A549 (cell line): ENCODE measurements at regions not wholly inside any gene's neighbourhood (a gene's known extent, or its start where the extent isn't known, plus 50 kb on each side); places are given as distances from the start of the nearest gene placed in this dataset.

Source experiments
- ATAC-seq, 2 experiments: fragments of 200-7000 bp in 1 of 2; fragments of >200 bp in 1 of 2; cut with Nextera tagmentation in 1 of 2; cut with Tn5 transposase in 1 of 2; 3 replicates each; pipeline versions ENCODE4 v1.8.0 to v1.9.1; 2018 to 2020; ENCODE audit warnings: mild to moderate bottlenecking in 1 of 2, moderate library complexity in 1 of 2
- CTCF ChIA-PET: fragments of 300-600 bp; sonication (Branson Sonifier 250); formaldehyde crosslinking; extraction: SDS; loops from one replicate; lab custom pipeline; 2021; ENCODE audit warnings: antibody characterized with exemption, inconsistent platforms; lab: Yijun Ruan, JAX
- POLR2A ChIA-PET: fragments of 350-600 bp; formaldehyde crosslinking; extraction: SDS; loops from one replicate; lab custom pipeline; 2021; ENCODE audit warnings: antibody characterized with exemption, inconsistent platforms; lab: Yijun Ruan, JAX
- DNase-seq, 2 experiments: peaks; one replicate each; pipeline versions ENCODE4 v3.0.0 to v3.0.0-alpha.2; 2011 to 2016; ENCODE audit warnings: low read depth in 1 of 2, low spot score in 1 of 2
- FAIRE-seq: peaks from 2 replicates; lab custom pipeline; 2011; peaks lifted over from hg19 to GRCh38; lab: Jason Lieb, UNC
- H3K27ac ChIP-seq, 2 experiments: fragments of >200 bp; sonication (Bioruptor Twin); formaldehyde crosslinking; 3 replicates each; pipeline ENCODE4 v1.5.1; 2016 to 2017
- H3K4me1 ChIP-seq: fragments of >200 bp; sonication (Bioruptor Twin); formaldehyde crosslinking; 3 replicates; pipeline ENCODE4 v1.6.1; 2016
- H3K4me2 ChIP-seq: fragments of >200 bp; sonication (Bioruptor Twin); formaldehyde crosslinking; 3 replicates; pipeline ENCODE4 v1.6.1; 2016
- H3K4me3 ChIP-seq: fragments of >200 bp; sonication (Bioruptor Twin); formaldehyde crosslinking; 3 replicates; pipeline ENCODE4 v1.5.1; 2016
- H3K9me3 ChIP-seq: fragments of >200 bp; sonication (Bioruptor Twin); formaldehyde crosslinking; 3 replicates; pipeline ENCODE4 v1.6.1; 2016
- ATOH8 ChIP-seq: fragments of 250-450 bp; sonication (Bioruptor Pico); IDR thresholded peaks from 2 replicates; pipeline ENCODE4 v1.5.0; 2020; ENCODE audit warnings: low read depth, mild to moderate bottlenecking, moderate library complexity
- CBX2 ChIP-seq: fragments of 200-600 bp; sonication (generic); IDR thresholded peaks from 2 replicates; pipeline ENCODE4 v1.6.1; 2016; ENCODE audit warnings: low read depth, mild to moderate bottlenecking, borderline replicate concordance
- CHD2 ChIP-seq: fragments of 150-350 bp; IDR thresholded peaks from 2 replicates; pipeline ENCODE4 v1.6.1; 2014; ENCODE audit warnings: low read length; ENCODE audit not compliant: partially characterized antibody
- FOSB ChIP-seq: fragments of 250-450 bp; sonication (Bioruptor Pico); IDR thresholded peaks from 2 replicates; pipeline ENCODE4 v1.5.0; 2020; ENCODE audit warnings: mild to moderate bottlenecking, moderate library complexity
- GATA3 ChIP-seq: IDR thresholded peaks from 2 replicates; pipeline ENCODE4 v1.6.1; 2012; ENCODE audit warnings: borderline replicate concordance
- HES2 ChIP-seq: fragments of >200 bp; sonication (Bioruptor Twin); formaldehyde crosslinking; IDR thresholded peaks from 2 replicates; pipeline ENCODE4 v1.6.1; 2016
- HEYL ChIP-seq: fragments of 250-450 bp; sonication (Bioruptor Pico); IDR thresholded peaks from 2 replicates; pipeline ENCODE4 v1.8.0; 2021; ENCODE audit warnings: mild to moderate bottlenecking, moderate library complexity
- HMGXB4 ChIP-seq: fragments of 250-450 bp; sonication (Bioruptor Pico); IDR thresholded peaks from 2 replicates; pipeline ENCODE4 v1.5.0; 2021; ENCODE audit warnings: mild to moderate bottlenecking, moderate library complexity, borderline replicate concordance
- HOXB5 ChIP-seq: fragments of 250-450 bp; sonication (Bioruptor Pico); IDR thresholded peaks from 2 replicates; pipeline ENCODE4 v1.5.0; 2020; ENCODE audit warnings: mild to moderate bottlenecking, moderate library complexity
- NFE2L2 ChIP-seq: fragments of 150-350 bp; conservative IDR thresholded peaks from 2 replicates; pipeline ENCODE4 v1.6.1; 2014; ENCODE audit warnings: low read length
- NPAS2 ChIP-seq: fragments of 250-450 bp; sonication (Bioruptor Pico); IDR thresholded peaks from 2 replicates; pipeline ENCODE4 v1.8.0; 2022; ENCODE audit warnings: mild to moderate bottlenecking, moderate library complexity, borderline replicate concordance
- PHF8 ChIP-seq: fragments of 200-600 bp; sonication (generic); IDR thresholded peaks from 2 replicates; pipeline ENCODE4 v1.6.1; 2016; ENCODE audit warnings: low read depth, mild to moderate bottlenecking, antibody characterized with exemption, moderate library complexity, borderline replicate concordance
- POLR2A ChIP-seq: IDR thresholded peaks from 2 replicates; pipeline ENCODE4 v1.6.1; 2012; ENCODE audit warnings: mild to moderate bottlenecking, low read length
- RCOR1 ChIP-seq: fragments of 150-350 bp; IDR thresholded peaks from 2 replicates; pipeline ENCODE4 v1.6.1; 2014; ENCODE audit warnings: antibody characterized with exemption, low read length, low read depth
- SREBF2 ChIP-seq: fragments of 450-650 bp; IDR thresholded peaks from 2 replicates; pipeline ENCODE4 v1.6.1; 2014; ENCODE audit warnings: mild to moderate bottlenecking, moderate library complexity
- TFCP2L1 ChIP-seq: fragments of 250-450 bp; sonication (Bioruptor Pico); IDR thresholded peaks from 2 replicates; pipeline ENCODE4 v1.5.0; 2021; ENCODE audit warnings: mild to moderate bottlenecking
- TP53 ChIP-seq: fragments of 250-450 bp; sonication (Bioruptor Pico); IDR thresholded peaks from 2 replicates; pipeline ENCODE4 v1.5.0; 2021; ENCODE audit warnings: mild to moderate bottlenecking, moderate library complexity
- USF2 ChIP-seq: fragments of 450-650 bp; IDR thresholded peaks from 2 replicates; pipeline ENCODE4 v1.6.1; 2014; ENCODE audit warnings: antibody characterized with exemption
- WGBS: methylation state at CpG from one replicate; pipeline ENCODE4 v1.1.6; 2017; ENCODE audit errors: missing lambda C conversion rate; 5-methylcytosine and 5-hydroxymethylcytosine counted together

- ChIA-PET CTCF (no interaction called here), POLR2A (no interaction called here)
- FAIRE-seq: no peak
- TF ChIP-seq POLR2A (no peak), HOXB5 (no peak), TP53 (CRISPR knock-in tag) (no peak), GATA3 (no peak), HEYL (CRISPR knock-in tag) (no peak), NPAS2 (CRISPR knock-in tag) (no peak), CBX2 (no peak), ATOH8 (CRISPR knock-in tag) (no peak), USF2 (no peak)
- no peak for DNase-seq
- Histone ChIP-seq H3K9me3 (no peaks in the 10 kb centered on the region), H3K4me2 (no peak overlapping the region), H3K4me1 (no peaks in the 10 kb centered on the region), H3K27ac (no peak overlapping the region), H3K4me3 (no peak overlapping the region)
- ATAC-seq: no peak
- 74% methylated on average over 16 of the region's 17 CpGs for WGBS
Observed at GRCh38 chr11:70736937-70737640, 338.8 kb downstream of the CTTN start.

GRCh38 chr11:70737816-70738630, 339.7 kb downstream of the CTTN start:
- FAIRE-seq: no peak
- TF ChIP-seq PHF8 (no peak), FOSB (CRISPR knock-in tag) (no peak), SREBF2 (no peak), TFCP2L1 (CRISPR knock-in tag) (no peak)
- 92% methylated on average over 31 of the region's 31 CpGs for WGBS
- no peak for ATAC-seq
- CTCF ChIA-PET: no interaction called here
- Histone ChIP-seq H3K4me2 (no peak overlapping the region), H3K4me3 (no peak overlapping the region), H3K4me1 (no peaks in the 10 kb centered on the region), H3K9me3 (no peaks in the 10 kb centered on the region), H3K27ac (no peak overlapping the region)
- no peak for DNase-seq
- POLR2A ChIA-PET: no interaction called here

GRCh38 chr11:70738661-70739060, 340.3 kb downstream of the CTTN start:
- H3K27ac ChIP-seq: no peak overlapping the region
- H3K9me3 ChIP-seq: no peaks in the 10 kb centered on the region
- POLR2A ChIA-PET: no interaction called here
- H3K4me3 ChIP-seq: no peak overlapping the region
- 88% methylated on average over 7 of the region's 12 CpGs for WGBS
- H3K4me2 ChIP-seq: no peak overlapping the region
- no peak for DNase-seq
- TF ChIP-seq NFE2L2 (no peak), HES2 (no peak), CHD2 (no peak), HMGXB4 (no peak), RCOR1 (no peak)
- TF ChIP-seq, all 56 proteins: peak for 0
- CTCF ChIA-PET: no interaction called here
- no peaks in the 10 kb centered on the region for H3K4me1 ChIP-seq
- FAIRE-seq (no peak), ATAC-seq (no peak)
